Trophoblast cell (in vitro differentiated cells and primary cell): ENCODE measurements at regions not wholly inside any gene's neighbourhood (a gene's known extent, or its start where the extent isn't known, plus 50 kb on each side); places are given as distances from the start of the nearest gene placed in this dataset.

Experiments used
- DNase-seq, 2 donors: peaks; one replicate each; pipeline ENCODE4 v3.0.0-alpha.2; 2016
- H2AFZ ChIP-seq: 2 replicates; pipeline ENCODE4 v1.6.1; 2013; ENCODE audit warnings: low read length, moderate library complexity, mild to moderate bottlenecking; ENCODE audit not compliant: insufficient read depth, poor library complexity
- H2AK5ac ChIP-seq: 2 replicates; pipeline ENCODE4 v1.6.1; 2013; ENCODE audit warnings: mild to moderate bottlenecking, low read length
- H2BK120ac ChIP-seq: 2 replicates; pipeline ENCODE4 v1.6.1; 2013; ENCODE audit warnings: low read length, mild to moderate bottlenecking, moderate library complexity; ENCODE audit not compliant: insufficient read depth, poor library complexity
- H2BK12ac ChIP-seq: 2 replicates; pipeline ENCODE4 v1.6.1; 2013; ENCODE audit warnings: mild to moderate bottlenecking, low read length, moderate library complexity
- H2BK5ac ChIP-seq: 2 replicates; pipeline ENCODE4 v1.6.1; 2013; ENCODE audit warnings: low read length, low read depth, moderate library complexity, mild to moderate bottlenecking; ENCODE audit not compliant: poor library complexity
- H3K14ac ChIP-seq: 2 replicates; pipeline ENCODE4 v1.6.1; 2013; ENCODE audit warnings: mild to moderate bottlenecking, low read length
- H3K18ac ChIP-seq: 2 replicates; pipeline ENCODE4 v1.6.1; 2013; ENCODE audit warnings: mild to moderate bottlenecking, low read length
- H3K23ac ChIP-seq: 2 replicates; pipeline ENCODE4 v1.6.1; 2013; ENCODE audit warnings: low read length
- H3K27ac ChIP-seq: 2 replicates; pipeline ENCODE4 v1.5.1; 2013; ENCODE audit warnings: low read depth, mild to moderate bottlenecking, inconsistent platforms, low read length, moderate library complexity
- H3K27me3 ChIP-seq: 2 replicates; pipeline ENCODE4 v1.6.1; 2013; ENCODE audit warnings: inconsistent platforms, mild to moderate bottlenecking, low read length, moderate library complexity; ENCODE audit not compliant: insufficient read depth
- H3K36me3 ChIP-seq, 2 experiments: 1 replicate in 1 of 2; 2 replicates in 1 of 2; pipeline ENCODE4 v1.6.1; 2013; ENCODE audit warnings: low read length in 2 of 2, mild to moderate bottlenecking in 2 of 2, moderate library complexity in 1 of 2; ENCODE audit not compliant: insufficient read depth in 2 of 2, control insufficient read depth in 1 of 2
- H3K4ac ChIP-seq: 2 replicates; pipeline ENCODE4 v1.6.1; 2013; ENCODE audit warnings: low read depth, mild to moderate bottlenecking, low read length, moderate library complexity
- H3K4me1 ChIP-seq, 2 experiments: 1 replicate in 1 of 2; 2 replicates in 1 of 2; pipeline ENCODE4 v1.6.1; 2013; ENCODE audit warnings: low read length in 2 of 2, mild to moderate bottlenecking in 2 of 2, moderate library complexity in 1 of 2; ENCODE audit not compliant: insufficient read depth in 2 of 2, control insufficient read depth in 1 of 2
- H3K4me2 ChIP-seq: 2 replicates; pipeline ENCODE4 v1.6.1; 2013; ENCODE audit warnings: inconsistent platforms, mild to moderate bottlenecking, low read length, moderate library complexity
- H3K4me3 ChIP-seq: 2 replicates; pipeline ENCODE4 v1.5.1; 2013; ENCODE audit warnings: mild to moderate bottlenecking, low read depth, low read length, inconsistent platforms
- H3K79me1 ChIP-seq: one replicate; pipeline ENCODE4 v1.6.1; 2013; ENCODE audit warnings: low read length
- H3K79me2 ChIP-seq: 2 replicates; pipeline ENCODE4 v1.6.1; 2013; ENCODE audit warnings: low read length, mild to moderate bottlenecking; ENCODE audit not compliant: control insufficient read depth, insufficient read depth, poor library complexity
- H3K9ac ChIP-seq: 2 replicates; pipeline ENCODE4 v1.6.1; 2013; ENCODE audit warnings: mild to moderate bottlenecking, low read length
- H3K9me3 ChIP-seq: 2 replicates; pipeline ENCODE4 v1.6.1; 2013; ENCODE audit warnings: low read depth, mild to moderate bottlenecking, control low read depth, inconsistent platforms, low read length; ENCODE audit not compliant: insufficient read depth
- H4K12ac ChIP-seq: 2 replicates; pipeline ENCODE4 v1.6.1; 2013; ENCODE audit warnings: low read depth, mild to moderate bottlenecking, low read length, moderate library complexity
- H4K8ac ChIP-seq: 2 replicates; pipeline ENCODE4 v1.6.1; 2013; ENCODE audit warnings: low read depth, mild to moderate bottlenecking, low read length, moderate library complexity
- H4K91ac ChIP-seq: one replicate; pipeline ENCODE4 v1.6.1; 2013; ENCODE audit warnings: low read depth, mild to moderate bottlenecking, low read length, moderate library complexity
- WGBS: extraction: QIAGEN DNeasy Blood & Tissue Kit; methylation state at CpG from one replicate; pipeline ENCODE4 v1.1.7; 2013; ENCODE audit warnings: missing lambda C conversion rate; ENCODE audit not compliant: insufficient read length, insufficient coverage; ENCODE audit errors: extremely low coverage; 5-methylcytosine and 5-hydroxymethylcytosine counted together

DNA sequence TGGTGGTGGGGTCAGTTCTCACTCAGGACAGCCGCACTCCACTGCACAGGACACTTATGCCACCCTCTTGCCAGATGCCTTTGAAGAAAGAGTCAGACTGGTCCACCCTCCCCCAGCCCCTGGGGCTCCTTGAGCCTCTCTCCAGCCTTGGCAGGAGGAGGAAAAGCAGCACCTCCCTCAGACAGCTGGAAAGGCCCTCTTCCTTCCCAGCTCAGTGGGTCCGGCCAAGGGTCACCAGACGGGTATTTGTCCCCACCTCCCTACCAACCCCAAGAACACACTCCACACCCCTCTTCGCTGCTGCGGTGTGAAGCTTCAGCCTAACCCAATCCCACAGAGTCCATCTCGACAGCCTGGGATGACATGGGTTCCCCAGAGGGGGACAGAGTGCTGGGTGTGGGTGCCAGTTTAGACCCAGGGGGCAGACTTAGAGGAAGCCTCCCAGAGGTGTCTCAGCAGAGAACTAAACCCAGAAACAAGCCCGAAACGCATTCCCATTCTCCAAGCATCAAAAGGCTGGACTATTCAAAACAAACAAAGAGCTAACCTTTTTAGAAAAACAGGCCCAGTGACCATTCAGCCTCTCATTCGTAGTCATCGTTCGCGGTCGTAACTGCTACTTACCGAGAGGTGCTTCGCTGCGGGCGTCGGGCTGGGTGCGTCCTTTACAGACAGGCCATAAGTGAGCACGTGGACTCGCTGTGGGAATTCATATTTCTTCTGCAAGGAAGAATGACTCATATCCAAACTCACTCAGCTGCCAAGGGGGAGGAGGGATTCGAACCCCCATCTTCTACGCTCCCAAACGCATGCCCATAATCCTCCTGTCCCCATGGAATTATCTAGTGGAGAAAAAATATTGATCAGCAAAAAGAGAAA lies 57.5 kb upstream of the ANO1 start:
- Histone ChIP-seq H3K4me2 (no peak overlapping the region), H4K8ac (no peak overlapping the region), H3K4ac (no peak overlapping the region), H3K79me1 (no peaks in the 10 kb centered on the region), H2BK120ac (no peak overlapping the region), H3K18ac (no peak overlapping the region), H3K4me3 (no peak overlapping the region), H4K12ac (no peak overlapping the region), H4K91ac (no peak overlapping the region), H3K27ac (no peak overlapping the region), H3K9me3 (peaks cover 7% of the 10 kb centered on the region), H2BK5ac (no peak overlapping the region), H2BK12ac (no peak overlapping the region), H3K36me3 (no peaks in the 10 kb centered on the region), H2AFZ (no peak overlapping the region), H2AK5ac (no peak overlapping the region), H3K14ac (no peak overlapping the region), H3K79me2 (no peaks in the 10 kb centered on the region), H3K4me1 (peaks cover 0 to 3% of the 10 kb centered on the region in 2 experiments), H3K23ac (no peak overlapping the region), H3K9ac (no peak overlapping the region), H3K27me3 (no peaks in the 10 kb centered on the region)
- DNase-seq: peak in 1 of 2 donors; percentile 26
- no CpG with 5 or more reads among the region's 24 CpGs for WGBS

DNA sequence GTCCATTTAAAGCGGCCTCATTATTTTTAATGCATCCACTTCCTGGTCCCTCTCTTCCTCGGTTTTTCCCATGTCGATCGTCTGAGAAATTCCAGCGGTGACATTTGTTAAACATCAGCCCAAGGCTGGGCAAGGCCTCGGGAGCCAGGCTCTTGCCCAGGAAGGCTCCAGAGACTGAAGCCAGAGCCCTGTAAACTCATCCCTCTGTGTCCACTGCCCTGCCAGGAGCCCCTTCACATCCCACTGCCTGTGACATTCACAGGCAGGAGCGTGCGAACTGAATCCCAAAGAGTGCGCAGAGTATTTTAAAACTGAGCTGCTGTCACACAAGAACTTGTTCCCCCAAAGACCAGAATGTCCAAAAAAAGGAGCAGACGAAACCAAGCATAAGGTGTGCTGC lies 56.5 kb upstream of the ANO1 start:
- Histone ChIP-seq H3K4me3 (no peak overlapping the region), H4K91ac (no peak overlapping the region), H4K12ac (no peak overlapping the region), H3K79me2 (no peaks in the 10 kb centered on the region), H3K14ac (no peak overlapping the region), H2BK120ac (no peak overlapping the region), H2BK5ac (no peak overlapping the region), H3K4me1 (peaks cover 0 to 3% of the 10 kb centered on the region in 2 experiments), H2AFZ (no peak overlapping the region), H3K79me1 (no peaks in the 10 kb centered on the region), H3K23ac (no peak overlapping the region), H3K18ac (no peak overlapping the region), H3K4me2 (no peak overlapping the region), H3K27ac (no peak overlapping the region), H3K27me3 (no peaks in the 10 kb centered on the region), H3K9ac (no peak overlapping the region), H3K9me3 (peaks cover 12% of the 10 kb centered on the region), H3K4ac (no peak overlapping the region), H2AK5ac (no peak overlapping the region), H4K8ac (no peak overlapping the region), H2BK12ac (no peak overlapping the region), H3K36me3 (no peaks in the 10 kb centered on the region)
- WGBS: no CpG with 5 or more reads among the region's 10 CpGs
- no peak for DNase-seq

- H3K27ac ChIP-seq: no peak overlapping the region
- no CpG with 5 or more reads among the region's 13 CpGs for WGBS
- H4K8ac ChIP-seq: no peak overlapping the region
- no peaks in the 10 kb centered on the region for H3K79me1 ChIP-seq
- H3K9me3 ChIP-seq: peaks cover 13% of the 10 kb centered on the region
- H4K12ac ChIP-seq: no peak overlapping the region
- H2BK5ac ChIP-seq: no peak overlapping the region
- no peak overlapping the region for H3K4me2 ChIP-seq
- no peak overlapping the region for H2BK12ac ChIP-seq
- no peak overlapping the region for H3K18ac ChIP-seq
- H3K4me3 ChIP-seq: no peak overlapping the region
- no peak overlapping the region for H3K9ac ChIP-seq
- H3K36me3 ChIP-seq: no peaks in the 10 kb centered on the region
- H2BK120ac ChIP-seq: no peak overlapping the region
- H3K27me3 ChIP-seq: no peaks in the 10 kb centered on the region
- no peak overlapping the region for H2AFZ ChIP-seq
- no peak overlapping the region for H3K14ac ChIP-seq
- H2AK5ac ChIP-seq: no peak overlapping the region
- H3K79me2 ChIP-seq: no peaks in the 10 kb centered on the region
- H3K4me1 ChIP-seq: peaks cover 0 to 3% of the 10 kb centered on the region in 2 experiments
- H3K4ac ChIP-seq: no peak overlapping the region
- no peak overlapping the region for H3K23ac ChIP-seq
- no peak for DNase-seq
- no peak overlapping the region for H4K91ac ChIP-seq
Measured at GRCh38 chr11:70024036-70024772, 53.9 kb upstream of the ANO1 start.

DNA sequence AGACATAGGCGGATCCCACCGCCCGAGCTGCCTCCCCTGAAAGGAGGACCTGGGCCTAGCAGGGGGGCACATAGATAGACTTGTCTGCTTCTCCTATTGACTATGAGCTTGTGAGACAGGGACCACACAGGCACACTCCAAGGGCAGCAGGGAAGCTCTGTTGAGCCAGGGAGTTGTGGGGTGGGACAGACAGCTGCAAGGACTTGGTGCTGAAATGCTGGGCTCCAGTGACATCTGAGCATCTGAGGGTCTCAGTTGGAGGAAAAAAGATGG lies 53.4 kb upstream of the ANO1 start:
- Histone ChIP-seq H3K23ac (no peak overlapping the region), H2BK5ac (no peak overlapping the region), H4K91ac (no peak overlapping the region), H4K12ac (no peak overlapping the region), H3K4ac (no peak overlapping the region), H3K79me2 (no peaks in the 10 kb centered on the region), H3K14ac (no peak overlapping the region), H3K9me3 (peaks cover 13% of the 10 kb centered on the region), H3K9ac (no peak overlapping the region), H3K4me2 (no peak overlapping the region), H3K27ac (no peak overlapping the region), H3K27me3 (no peaks in the 10 kb centered on the region), H2BK120ac (no peak overlapping the region), H3K18ac (no peak overlapping the region), H2BK12ac (no peak overlapping the region), H3K79me1 (no peaks in the 10 kb centered on the region), H2AFZ (no peak overlapping the region), H3K4me3 (no peak overlapping the region), H4K8ac (no peak overlapping the region), H3K36me3 (no peaks in the 10 kb centered on the region), H3K4me1 (peaks cover 0 to 3% of the 10 kb centered on the region in 2 experiments), H2AK5ac (no peak overlapping the region)
- no peak for DNase-seq
- no CpG with 5 or more reads among the region's 3 CpGs for WGBS
